GM18520 (cell line): ENCODE measurements at regions not wholly inside any gene's neighbourhood (a gene's known extent, or its start where the extent isn't known, plus 50 kb on each side); places are given as distances from the start of the nearest gene placed in this dataset.

Experiments used
- ATAC-seq: cut with Tn5 transposase; IDR thresholded peaks from one replicate; pipeline ENCODE4 v1.9.1; 2021; ENCODE audit not compliant: unreplicated experiment

GRCh38 chr1:222370913-222371675 lies 176.8 kb downstream of the HHIPL2 start:
- no peak for ATAC-seq

DNA sequence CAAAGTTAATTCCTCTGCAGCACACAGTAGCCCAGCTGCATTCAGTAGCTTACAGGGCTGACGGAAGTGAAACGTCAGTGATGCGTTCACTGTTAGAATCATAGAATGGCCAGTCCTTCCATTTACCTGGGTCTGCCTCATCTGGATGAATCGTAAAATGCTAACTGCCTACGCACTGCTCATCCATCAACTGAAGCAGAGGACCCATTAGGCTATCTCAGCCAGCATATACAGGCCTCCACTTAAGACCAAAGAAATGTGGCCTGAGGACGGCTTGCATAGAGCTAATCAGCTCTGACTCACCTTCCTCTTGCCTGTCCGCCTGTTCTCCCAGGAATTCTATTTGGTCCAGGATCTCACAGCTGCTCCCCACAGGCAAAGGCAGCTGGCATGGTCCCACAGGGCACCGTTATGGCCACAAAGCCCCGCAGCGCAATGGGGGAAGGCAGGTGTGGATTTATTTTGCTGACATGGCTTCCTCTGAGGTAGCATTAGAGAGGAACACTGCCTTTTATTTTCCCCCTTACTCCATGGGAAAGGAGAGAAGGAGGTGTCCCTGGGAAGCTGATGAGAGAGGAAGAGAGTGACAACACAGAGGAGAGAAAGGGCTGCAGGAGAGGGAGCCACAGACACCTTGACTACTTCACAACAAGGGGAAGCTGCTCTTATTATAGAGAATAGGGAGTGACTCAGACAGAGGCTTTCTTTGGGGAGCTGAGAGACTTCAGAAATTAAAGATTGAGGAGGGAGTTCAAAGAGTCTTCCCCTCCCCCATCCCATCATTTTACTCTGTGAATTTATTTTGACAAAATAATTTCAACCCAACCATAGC lies 177.6 kb downstream of the HHIPL2 start:
- no peak for ATAC-seq

GRCh38 chr1:222369148-222369547 lies 178.8 kb downstream of the HHIPL2 start:
- ATAC-seq, result no peak

- no peak for ATAC-seq
Measured at GRCh38 chr1:222358100-222358499, 189.8 kb downstream of the HHIPL2 start.

GRCh38 chr1:222357252-222357651 lies 190.7 kb downstream of the HHIPL2 start:
- ATAC-seq, result no peak

DNA sequence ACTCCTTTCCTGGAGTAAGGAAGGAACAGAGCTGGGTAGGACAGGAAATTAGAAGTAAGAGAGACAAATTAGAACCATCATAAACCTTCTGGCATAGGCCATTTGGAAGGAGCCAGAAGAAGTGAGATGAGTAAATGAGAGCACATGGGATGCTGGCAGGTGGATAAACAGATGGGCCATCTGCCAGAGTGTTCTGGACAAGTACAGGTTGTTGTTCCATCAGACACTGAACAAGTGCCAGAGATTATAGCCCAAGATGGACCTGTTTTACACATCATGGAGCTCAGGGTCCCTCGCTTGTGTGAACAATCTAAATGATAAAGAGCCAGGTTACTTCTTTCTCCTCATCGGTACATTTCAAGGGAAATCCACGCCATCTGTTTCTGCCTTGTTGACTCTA lies 200.3 kb downstream of the HHIPL2 start:
- no peak for ATAC-seq

DNA sequence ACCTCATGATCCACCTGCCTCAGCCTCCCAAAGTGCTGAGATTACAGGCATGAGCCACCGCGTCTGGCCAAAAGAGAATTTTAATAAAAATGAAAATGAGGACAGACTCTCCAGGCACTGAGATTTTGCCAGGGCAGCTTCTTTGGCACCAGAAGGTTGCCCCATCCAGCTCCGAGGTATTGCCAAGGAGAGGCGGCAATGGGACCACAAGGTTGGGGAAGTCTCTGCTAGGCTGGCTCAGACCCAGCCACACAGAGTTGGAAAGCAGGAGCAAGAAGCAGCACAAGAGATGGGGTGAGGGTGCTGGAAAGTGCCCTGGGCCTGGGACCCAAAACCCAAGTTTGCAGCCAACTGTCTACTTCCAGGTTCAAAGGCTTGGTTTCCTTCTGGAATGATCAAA lies 200.9 kb downstream of the HHIPL2 start:
- no peak for ATAC-seq

DNA sequence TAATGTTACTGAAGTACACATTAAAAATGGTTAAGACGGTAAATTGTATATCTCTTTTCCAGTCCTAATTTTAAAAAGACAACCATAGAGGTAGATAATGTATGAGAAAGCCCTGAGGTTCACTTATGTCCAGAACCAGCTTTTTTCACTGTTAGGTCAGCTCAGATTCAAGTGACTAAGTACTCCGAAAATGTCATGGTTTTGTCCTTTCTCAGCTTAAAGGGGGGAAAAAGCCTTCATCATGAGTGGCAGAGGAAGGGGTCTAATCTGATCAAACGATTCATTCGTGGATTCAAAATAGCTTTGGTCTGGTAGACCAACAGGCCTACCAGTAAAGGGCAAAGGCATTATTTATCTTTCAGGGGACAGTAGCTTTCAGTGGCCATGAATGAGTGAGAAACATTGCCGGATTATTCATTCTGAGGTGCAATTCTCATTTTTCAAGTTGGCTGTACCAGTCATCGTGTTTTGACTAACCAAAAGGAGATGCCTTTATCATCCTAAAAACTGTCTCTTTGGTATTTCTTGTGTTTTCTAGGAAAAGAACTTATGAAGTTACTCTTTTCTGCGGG lies 208.4 kb downstream of the HHIPL2 start:
- ATAC-seq, result no peak

DNA sequence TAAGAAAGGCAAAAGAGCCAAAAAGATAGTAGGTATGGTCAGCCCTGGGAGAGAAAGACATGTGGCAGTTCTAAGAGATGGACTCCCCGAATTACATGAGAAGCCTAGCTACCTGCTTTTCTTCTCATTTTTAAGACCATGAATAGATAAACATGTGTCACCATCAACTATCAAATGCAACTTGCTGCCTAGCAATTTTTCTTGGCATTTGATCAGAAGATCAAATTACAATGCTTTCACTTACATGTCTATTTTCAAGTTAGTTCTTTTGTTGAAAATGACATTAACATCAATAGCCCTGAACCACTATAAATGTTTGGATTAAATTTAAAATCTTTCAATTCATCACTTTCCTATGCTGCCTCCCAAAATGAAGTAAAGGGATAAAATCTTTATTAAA lies 212.3 kb downstream of the HHIPL2 start:
- ATAC-seq, result no peak

DNA sequence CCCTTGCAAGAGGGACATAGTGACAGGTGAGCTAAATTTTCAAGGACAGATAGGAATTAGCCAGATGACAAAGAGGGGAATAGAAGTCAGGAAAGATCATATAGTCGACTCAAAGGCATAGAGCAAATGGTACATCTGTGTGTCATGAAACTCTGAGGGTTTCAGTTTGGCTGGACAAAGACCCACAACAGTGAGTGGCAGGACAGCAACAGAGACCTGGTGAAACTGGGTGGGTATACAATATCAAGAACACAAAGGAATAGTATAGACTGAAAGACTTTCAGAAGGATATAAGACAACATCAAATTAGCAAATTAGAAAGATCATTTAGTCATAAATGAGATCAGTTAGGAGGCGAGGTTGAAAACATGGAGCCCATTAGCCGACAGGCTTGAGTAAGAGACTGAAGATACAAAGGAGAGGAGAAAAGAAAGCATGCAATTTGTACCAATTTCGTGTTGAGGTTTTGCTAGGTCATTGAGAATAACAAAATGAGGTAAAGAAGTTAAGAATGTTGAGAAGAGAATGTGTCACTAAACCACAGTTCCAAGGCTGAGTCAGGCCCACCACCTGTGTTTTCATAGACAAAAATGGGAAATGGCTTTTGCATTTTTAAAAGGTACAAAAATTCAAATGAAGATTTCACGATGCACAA lies 213.8 kb downstream of the HHIPL2 start:
- ATAC-seq, result no peak

GRCh38 chr1:222331765-222332164 lies 216.1 kb downstream of the HHIPL2 start:
- no peak for ATAC-seq

GRCh38 chr1:222331340-222331739 lies 216.6 kb downstream of the HHIPL2 start:
- no peak for ATAC-seq

- no peak for ATAC-seq
Measured at GRCh38 chr1:222329493-222330045, 218.3 kb downstream of the HHIPL2 start.

- no peak for ATAC-seq
Measured at GRCh38 chr1:222326710-222327036, 221.2 kb downstream of the HHIPL2 start.

DNA sequence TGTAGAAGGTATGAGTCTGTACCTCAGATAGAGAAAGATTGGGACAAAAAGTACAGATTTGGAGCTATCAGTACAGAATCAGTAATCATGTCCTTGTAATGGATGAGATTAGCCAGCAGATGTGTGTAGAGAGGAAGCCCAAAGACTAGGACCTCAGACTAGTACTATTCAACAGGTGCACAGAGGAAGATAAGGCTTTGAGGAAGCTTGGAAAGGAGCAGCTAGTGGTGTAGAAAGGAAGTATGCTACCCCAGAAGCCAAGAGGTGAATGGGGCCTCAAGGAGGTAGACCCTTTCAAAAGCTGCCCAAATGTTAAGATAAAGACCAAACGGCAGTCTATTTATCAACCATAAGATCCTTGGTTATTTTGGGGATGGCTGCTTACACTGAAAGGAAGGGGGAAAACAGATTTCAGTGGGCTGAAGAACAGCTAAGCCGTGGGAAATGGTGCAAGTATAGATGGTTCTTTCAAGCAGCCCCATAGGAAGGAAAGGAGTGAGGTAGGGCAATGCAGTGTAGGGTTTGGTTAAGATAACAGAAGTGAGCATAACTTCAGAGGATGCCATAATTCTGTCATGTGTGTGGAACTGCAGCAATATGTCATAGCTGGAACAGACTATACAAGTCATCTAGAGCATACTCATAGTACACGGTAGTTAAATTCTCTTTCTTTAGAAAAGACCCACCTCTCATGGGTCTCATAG lies 221.7 kb downstream of the HHIPL2 start:
- ATAC-seq, result no peak

GRCh38 chr1:222325506-222325905 lies 222.4 kb downstream of the HHIPL2 start:
- no peak for ATAC-seq

- ATAC-seq, result no peak
Measured at GRCh38 chr1:222314839-222315238, 233.1 kb downstream of the HHIPL2 start.

GRCh38 chr1:222310836-222311235 lies 237.1 kb downstream of the HHIPL2 start:
- ATAC-seq, result no peak

- ATAC-seq, result no peak
Measured at GRCh38 chr1:222307621-222308020, 240.3 kb downstream of the HHIPL2 start.

DNA sequence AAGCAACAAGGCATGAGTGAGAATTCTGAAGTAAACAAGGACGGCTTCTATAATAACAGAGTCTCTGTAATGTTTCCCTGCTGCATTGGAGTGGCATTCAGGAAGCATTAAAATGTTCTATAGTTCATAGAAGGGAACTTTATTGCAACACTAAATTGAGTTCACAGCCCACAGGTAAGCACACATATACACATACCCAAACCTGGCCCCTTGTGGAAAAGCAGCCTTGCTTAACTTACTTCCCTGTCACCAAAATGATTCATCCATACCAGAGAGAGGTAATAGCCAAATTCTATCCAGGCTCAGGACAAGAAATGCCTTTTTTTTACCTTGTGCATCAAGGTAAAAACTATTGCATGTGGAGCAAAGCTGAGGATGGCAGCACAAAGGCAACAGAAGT lies 241.4 kb downstream of the HHIPL2 start:
- ATAC-seq, result no peak

GRCh38 chr1:222306011-222306410 lies 241.9 kb downstream of the HHIPL2 start:
- no peak for ATAC-seq
